ENCODE measurements at regions not wholly inside any gene's neighbourhood (a gene's known extent, or its start where the extent isn't known, plus 50 kb on each side); places are given as distances from the start of the nearest gene placed in this dataset.

GRCh38 chr11:15779518-15779917, 576.8 kb downstream of the SOX6 start:
- H3K36me3 Mint-ChIP-seq (ENCODE audit: insufficient read depth in 1 of 3, low read depth in 3 of 3): no peaks in the 10 kb centered on the region
- H3K9me3 Mint-ChIP-seq: no peaks in the 10 kb centered on the region; a peak in 1 of 5 replicates
- Histone ChIP-seq H2AK5ac (ENCODE audit: insufficient read length, low read length) (no peak overlapping the region), H2AFZ (ENCODE audit: low read length) (no peak overlapping the region), H3T11ph (ENCODE audit: low read length) (no peak overlapping the region), H3K79me1 (ENCODE audit: insufficient read depth, low read depth, low read length, poor library complexity, severe bottlenecking) (no peaks in the 10 kb centered on the region), H4K5ac (ENCODE audit: insufficient read length, low read depth, low read length) (no peak overlapping the region), H3K4me1 (ENCODE audit: insufficient read depth, low read length) (no peaks in the 10 kb centered on the region), H3K27ac (ENCODE audit: insufficient read length, low read depth, low read length) (no peak overlapping the region), H4K8ac (replicated peaks; ENCODE audit: insufficient read length, low read depth, low read length) (no peak overlapping the region), H3K9ac (ENCODE audit: extremely low read depth, insufficient read length, low read length) (no peak overlapping the region), H3K27me3 (ENCODE audit: insufficient read depth, low read length) (no peaks in the 10 kb centered on the region), H2BK120ac (ENCODE audit: low read depth, low read length, poor library complexity, severe bottlenecking) (no peak overlapping the region), H3K9me3 (ENCODE audit: control insufficient read depth, low read depth, low read length) (no peaks in the 10 kb centered on the region), H2BK15ac (ENCODE audit: low read depth, low read length) (no peak overlapping the region), H3K79me2 (ENCODE audit: insufficient read depth, low read length) (no peaks in the 10 kb centered on the region), H2BK12ac (ENCODE audit: insufficient read length, low read depth, low read length) (no peak overlapping the region), H3K4ac (ENCODE audit: low read depth, low read length) (no peak overlapping the region), H3K14ac (ENCODE audit: insufficient read depth, low read length) (no peak overlapping the region), H3K56ac (ENCODE audit: insufficient read length, low read depth, low read length) (no peak overlapping the region), H2BK20ac (ENCODE audit: low read depth, low read length, poor library complexity, severe bottlenecking) (no peak overlapping the region), H3K23me2 (ENCODE audit: insufficient read length, low read depth, low read length, poor library complexity, severe bottlenecking) (no peaks in the 10 kb centered on the region), H4K20me1 (ENCODE audit: control insufficient read depth, insufficient read depth, insufficient read length) (no peaks in the 10 kb centered on the region), H3K4me2 (ENCODE audit: insufficient read depth, insufficient read length, low read length) (no peak overlapping the region), H3K18ac (ENCODE audit: insufficient read length, low read depth, low read length) (no peak overlapping the region), H4K91ac (ENCODE audit: insufficient read length, low read depth, low read length) (no peak overlapping the region), H2BK5ac (ENCODE audit: insufficient read length, low read length) (no peak overlapping the region), H3K23ac (ENCODE audit: insufficient read length, low read depth, low read length) (no peak overlapping the region)
- peaks cover 7 to 20% of the 10 kb centered on the region in 2 experiments; a peak in 3 of 4 replicates for H3K4me1 Mint-ChIP-seq
- DNase-seq: no peak
- H3K27ac Mint-ChIP-seq: no peak overlapping the region
- peaks cover 2% of the 10 kb centered on the region; the same call in 1 of the 2 replicates for H3K27me3 Mint-ChIP-seq (ENCODE audit: low read depth)
- WGBS (ENCODE audit: extremely low coverage, insufficient read length, low lambda C conversion rate): no CpG with 5 or more reads among the region's 2 CpGs
- TF ChIP-seq CTCF (conservative IDR thresholded peaks at IDR 0.05): no peak
- H3K4me3 Mint-ChIP-seq: no peak overlapping the region

Measured in H9 (cell line).